ENCODE measurements at regions not wholly inside any gene's neighbourhood (a gene's known extent, or its start where the extent isn't known, plus 50 kb on each side); places are given as distances from the start of the nearest gene placed in this dataset.

DNA sequence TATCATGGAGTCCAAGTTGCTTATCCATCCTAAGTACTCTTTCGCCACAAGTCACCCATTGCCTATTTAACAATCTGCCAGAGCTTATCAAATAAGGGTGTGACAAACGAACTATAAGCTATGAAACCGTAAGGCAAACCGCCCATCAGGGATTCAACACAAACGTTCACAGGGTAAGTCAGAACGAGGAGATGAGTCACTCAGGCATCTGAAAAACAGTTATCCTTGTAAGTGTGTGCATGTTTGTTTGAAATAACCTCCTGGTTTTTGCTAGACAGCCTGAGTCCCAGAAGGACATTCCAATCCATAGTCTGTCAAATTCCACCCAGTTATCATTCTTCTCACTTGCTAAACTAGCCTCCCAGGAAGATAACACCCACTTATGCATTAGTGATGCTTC lies 299.1 kb downstream of the PAX3 start:
- no peaks in the 10 kb centered on the region for H3K9me3 ChIP-seq (ENCODE audit: low read depth, low read length, poor library complexity, severe bottlenecking)
- intact Hi-C loops (cut with micrococcal nuclease; ENCODE audit: unreplicated experiment), result no loop called here
- H3K4me1 ChIP-seq (ENCODE audit: insufficient read depth, low read length, poor library complexity, severe bottlenecking), result no peaks in the 10 kb centered on the region
- H3K27ac ChIP-seq (ENCODE audit: low read depth, low read length, poor library complexity, severe bottlenecking), result no peak overlapping the region
- no TSS peak for BruUV-seq (replicated peaks)
- no peaks in the 10 kb centered on the region for H3K36me3 ChIP-seq (ENCODE audit: insufficient read depth, low read length, poor library complexity, severe bottlenecking)
- ChIA-PET CTCF (no interaction called here), POLR2A (ENCODE audit: low non-redundant PET) (no interaction called here)
- no peak for TF ChIP-seq EZH2 (IDR thresholded peaks at IDR 0.05; ENCODE audit: borderline replicate concordance, low read depth, low read length, poor library complexity, severe bottlenecking)
- no peak for TF ChIP-seq CTCF (conservative IDR thresholded peaks at IDR 0.05; ENCODE audit: low read depth, low read length)
- DNase-seq (ENCODE audit: low spot score), result no peak
- H3K27me3 ChIP-seq (replicated peaks; ENCODE audit: insufficient read depth, low read depth, low read length, poor library complexity), result no peaks in the 10 kb centered on the region
- no peak overlapping the region for H3K4me3 ChIP-seq (ENCODE audit: low read depth, low read length, poor library complexity, severe bottlenecking)

- Histone ChIP-seq H3K27me3 (replicated peaks; ENCODE audit: insufficient read depth, low read depth, low read length, poor library complexity) (no peaks in the 10 kb centered on the region), H3K4me1 (ENCODE audit: insufficient read depth, low read length, poor library complexity, severe bottlenecking) (peaks cover under 1% of the 10 kb centered on the region), H3K4me3 (ENCODE audit: low read depth, low read length, poor library complexity, severe bottlenecking) (no peak overlapping the region), H3K36me3 (ENCODE audit: insufficient read depth, low read length, poor library complexity, severe bottlenecking) (no peaks in the 10 kb centered on the region), H3K9me3 (ENCODE audit: low read depth, low read length, poor library complexity, severe bottlenecking) (no peaks in the 10 kb centered on the region), H3K27ac (ENCODE audit: low read depth, low read length, poor library complexity, severe bottlenecking) (no peak overlapping the region)
- POLR2A ChIA-PET (ENCODE audit: low non-redundant PET), result no interaction called here
- intact Hi-C loops (cut with micrococcal nuclease; ENCODE audit: unreplicated experiment), result no loop called here
- TF ChIP-seq EZH2 (IDR thresholded peaks at IDR 0.05; ENCODE audit: borderline replicate concordance, low read depth, low read length, poor library complexity, severe bottlenecking) (no peak), CTCF (conservative IDR thresholded peaks at IDR 0.05; ENCODE audit: low read depth, low read length) (no peak)
- no peak for DNase-seq (ENCODE audit: low spot score)
- CTCF ChIA-PET, result no interaction called here
- no TSS peak for BruUV-seq (replicated peaks)
These were observed 299.6 kb downstream of the PAX3 start for GRCh38 chr2:221999166-221999565.

GRCh38 chr2:221997683-221998082 lies 301.1 kb downstream of the PAX3 start:
- BruUV-seq (replicated peaks), result no TSS peak
- H3K27me3 ChIP-seq (replicated peaks; ENCODE audit: insufficient read depth, low read depth, low read length, poor library complexity), result no peaks in the 10 kb centered on the region
- intact Hi-C loops (cut with micrococcal nuclease; ENCODE audit: unreplicated experiment), result no loop called here
- no peak overlapping the region for H3K4me3 ChIP-seq (ENCODE audit: low read depth, low read length, poor library complexity, severe bottlenecking)
- H3K4me1 ChIP-seq (ENCODE audit: insufficient read depth, low read length, poor library complexity, severe bottlenecking), result peaks cover 10% of the 10 kb centered on the region
- TF ChIP-seq CTCF (conservative IDR thresholded peaks at IDR 0.05; ENCODE audit: low read depth, low read length), result no peak
- TF ChIP-seq EZH2 (IDR thresholded peaks at IDR 0.05; ENCODE audit: borderline replicate concordance, low read depth, low read length, poor library complexity, severe bottlenecking), result no peak
- no peak overlapping the region for H3K27ac ChIP-seq (ENCODE audit: low read depth, low read length, poor library complexity, severe bottlenecking)
- H3K36me3 ChIP-seq (ENCODE audit: insufficient read depth, low read length, poor library complexity, severe bottlenecking), result no peaks in the 10 kb centered on the region
- CTCF ChIA-PET, result no interaction called here
- DNase-seq (ENCODE audit: low spot score), result no peak
- H3K9me3 ChIP-seq (ENCODE audit: low read depth, low read length, poor library complexity, severe bottlenecking), result no peaks in the 10 kb centered on the region
- POLR2A ChIA-PET (ENCODE audit: low non-redundant PET), result interaction anchor here (0.6 kb wide), 1 partner anchor 22 kb away, joined by 6 read pairs; no protein-coding TSS in a partner anchor
